Osteoblast (primary cell): ENCODE measurements at regions not wholly inside any gene's neighbourhood (a gene's known extent, or its start where the extent isn't known, plus 50 kb on each side); places are given as distances from the start of the nearest gene placed in this dataset.
"Not testable (repeated sequence)": the region's sequence is repeated elsewhere in the genome, so short reads cannot be mapped to it uniquely, and the experiment has no call there.

ENCODE experiments used
- DNase-seq: peaks from one replicate; pipeline ENCODE4 v3.0.0; 2011; ENCODE audit warnings: low spot score, mixed read lengths; ENCODE audit not compliant: insufficient read length; ENCODE audit errors: missing footprints
- H2AFZ ChIP-seq: 2 replicates; pipeline ENCODE4 v1.6.0; 2011; ENCODE audit warnings: mild to moderate bottlenecking, low read length
- H3K27ac ChIP-seq: 2 replicates; pipeline ENCODE4 v1.5.1; 2011; ENCODE audit warnings: mild to moderate bottlenecking, low read depth, low read length, moderate library complexity
- H3K27me3 ChIP-seq: 2 replicates; pipeline ENCODE4 v1.6.0; 2012; ENCODE audit warnings: mild to moderate bottlenecking, control low read depth, inconsistent platforms, low read length, moderate library complexity; ENCODE audit not compliant: insufficient read depth
- H3K36me3 ChIP-seq: 2 replicates; pipeline ENCODE4 v1.5.1; 2011; ENCODE audit warnings: mild to moderate bottlenecking, low read length, control low read depth, moderate library complexity; ENCODE audit not compliant: insufficient read depth
- H3K4me1 ChIP-seq: 2 replicates; pipeline ENCODE4 v1.5.1; 2011; ENCODE audit warnings: mild to moderate bottlenecking, low read length, control low read depth, moderate library complexity; ENCODE audit not compliant: insufficient read depth
- H3K4me2 ChIP-seq: 2 replicates; pipeline ENCODE4 v1.6.0; 2011; ENCODE audit warnings: mild to moderate bottlenecking, low read length; ENCODE audit not compliant: insufficient read depth
- H3K4me3 ChIP-seq: fragments of 200-600 bp; sonication (generic); 3 replicates; pipeline ENCODE4 v1.5.1; 2012; ENCODE audit warnings: mild to moderate bottlenecking, low read length, inconsistent platforms; ENCODE audit not compliant: insufficient read depth
- H3K79me2 ChIP-seq: 2 replicates; pipeline ENCODE4 v1.6.0; 2012; ENCODE audit warnings: mild to moderate bottlenecking, low read length, control low read depth, inconsistent platforms; ENCODE audit not compliant: insufficient read depth
- H3K9me3 ChIP-seq: 2 replicates; pipeline ENCODE4 v1.5.1; 2011; ENCODE audit warnings: low read depth, low read length, control low read depth
- H4K20me1 ChIP-seq: 2 replicates; pipeline ENCODE4 v1.6.0; 2012; ENCODE audit warnings: mild to moderate bottlenecking, low read length, control low read depth; ENCODE audit not compliant: insufficient read depth
- CTCF ChIP-seq: IDR thresholded peaks from 2 replicates; pipeline ENCODE4 v1.5.1; 2011; ENCODE audit warnings: mild to moderate bottlenecking, low read depth, low read length, moderate library complexity; ENCODE audit errors: extremely low read depth

- Histone ChIP-seq H3K36me3 (no peaks in the 10 kb centered on the region), H3K4me1 (no peaks in the 10 kb centered on the region), H3K4me3 (no peak overlapping the region), H3K27me3 (no peaks in the 10 kb centered on the region), H3K9me3 (no peaks in the 10 kb centered on the region), H3K4me2 (no peak overlapping the region), H3K79me2 (no peaks in the 10 kb centered on the region), H3K27ac (no peak overlapping the region), H4K20me1 (no peaks in the 10 kb centered on the region), H2AFZ (no peak overlapping the region)
- DNase-seq: no peak
- no peak for TF ChIP-seq CTCF
Measured at GRCh38 chr21:30033441-30033840, 93.6 kb upstream of the GRIK1 start.

DNA sequence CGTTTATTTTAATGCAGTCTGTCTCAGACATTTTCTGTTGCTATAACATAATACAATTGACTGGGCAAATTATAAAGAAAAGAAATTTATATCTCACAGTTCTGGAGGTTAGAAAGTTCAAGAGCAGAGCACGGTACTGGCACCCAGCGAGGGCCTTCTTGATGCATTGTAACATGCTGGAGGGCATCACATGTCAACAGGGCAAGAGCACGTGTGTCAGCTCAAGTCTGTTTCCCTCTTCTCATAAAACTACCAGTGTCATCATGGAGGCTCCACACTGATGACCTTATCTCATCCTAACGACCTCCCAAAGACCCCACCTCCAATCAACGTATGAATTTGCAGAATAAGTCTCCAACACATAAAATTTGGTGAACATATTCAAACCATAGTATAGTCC lies 90.6 kb upstream of the GRIK1 start:
- Histone ChIP-seq H3K36me3 (no peaks in the 10 kb centered on the region), H3K79me2 (no peaks in the 10 kb centered on the region), H3K27me3 (no peaks in the 10 kb centered on the region), H3K4me3 (no peak overlapping the region), H3K27ac (no peak overlapping the region), H3K9me3 (no peaks in the 10 kb centered on the region), H4K20me1 (no peaks in the 10 kb centered on the region), H3K4me2 (no peak overlapping the region), H2AFZ (no peak overlapping the region), H3K4me1 (no peaks in the 10 kb centered on the region)
- DNase-seq: no peak
- TF ChIP-seq CTCF: no peak

- Histone ChIP-seq H3K27me3 (no peaks in the 10 kb centered on the region), H3K9me3 (no peaks in the 10 kb centered on the region), H3K27ac (no peak overlapping the region), H3K4me3 (no peak overlapping the region), H3K79me2 (no peaks in the 10 kb centered on the region), H3K4me2 (no peak overlapping the region), H4K20me1 (no peaks in the 10 kb centered on the region), H3K4me1 (no peaks in the 10 kb centered on the region), H2AFZ (no peak overlapping the region), H3K36me3 (no peaks in the 10 kb centered on the region)
- TF ChIP-seq CTCF: no peak
- DNase-seq: peak; percentile 21
Measured at GRCh38 chr21:30028537-30028936, 88.7 kb upstream of the GRIK1 start.

GRCh38 chr21:30027986-30028385 lies 88.2 kb upstream of the GRIK1 start:
- no peak for DNase-seq
- Histone ChIP-seq H3K27me3 (no peaks in the 10 kb centered on the region), H3K27ac (no peak overlapping the region), H2AFZ (no peak overlapping the region), H3K4me2 (no peak overlapping the region), H3K4me3 (no peak overlapping the region), H4K20me1 (no peaks in the 10 kb centered on the region), H3K9me3 (no peaks in the 10 kb centered on the region), H3K4me1 (no peaks in the 10 kb centered on the region), H3K36me3 (no peaks in the 10 kb centered on the region), H3K79me2 (no peaks in the 10 kb centered on the region)
- TF ChIP-seq CTCF: no peak

DNA sequence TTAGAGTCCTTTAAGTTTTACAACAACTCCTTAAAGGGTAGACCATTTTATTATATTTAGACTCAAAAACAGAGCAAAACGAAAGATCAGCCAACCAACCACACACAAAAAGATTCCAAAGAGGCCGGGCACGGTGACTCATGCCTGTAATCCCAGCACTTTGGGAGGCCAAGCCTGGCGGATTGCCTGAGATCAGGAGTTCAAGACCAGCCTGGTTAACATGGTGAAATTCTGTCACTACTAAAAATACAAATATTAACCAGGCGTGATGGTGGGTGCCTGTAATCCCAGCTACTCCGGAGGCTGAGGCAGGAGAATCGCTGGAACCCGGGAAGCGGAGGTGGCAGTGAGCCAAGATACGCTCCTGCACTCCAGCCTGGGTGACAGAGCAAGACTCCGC lies 83.3 kb upstream of the GRIK1 start:
- not testable (repeated sequence) for H3K27me3 ChIP-seq, H2AFZ ChIP-seq, H4K20me1 ChIP-seq, H3K4me2 ChIP-seq, H3K27ac ChIP-seq, H3K79me2 ChIP-seq, H3K9me3 ChIP-seq, H3K36me3 ChIP-seq, H3K4me3 ChIP-seq, H3K4me1 ChIP-seq, DNase-seq
